ENCODE measurements at regions not wholly inside any gene's neighbourhood (a gene's known extent, or its start where the extent isn't known, plus 50 kb on each side); places are given as distances from the start of the nearest gene placed in this dataset.
"Not testable (repeated sequence)": the region's sequence is repeated elsewhere in the genome, so short reads cannot be mapped to it uniquely, and the experiment has no call there.

GRCh38 chr6:155670655-155671054, 215.0 kb upstream of the NOX3 start:
- no peak for DNase-seq (ENCODE audit: low spot score)

DNA sequence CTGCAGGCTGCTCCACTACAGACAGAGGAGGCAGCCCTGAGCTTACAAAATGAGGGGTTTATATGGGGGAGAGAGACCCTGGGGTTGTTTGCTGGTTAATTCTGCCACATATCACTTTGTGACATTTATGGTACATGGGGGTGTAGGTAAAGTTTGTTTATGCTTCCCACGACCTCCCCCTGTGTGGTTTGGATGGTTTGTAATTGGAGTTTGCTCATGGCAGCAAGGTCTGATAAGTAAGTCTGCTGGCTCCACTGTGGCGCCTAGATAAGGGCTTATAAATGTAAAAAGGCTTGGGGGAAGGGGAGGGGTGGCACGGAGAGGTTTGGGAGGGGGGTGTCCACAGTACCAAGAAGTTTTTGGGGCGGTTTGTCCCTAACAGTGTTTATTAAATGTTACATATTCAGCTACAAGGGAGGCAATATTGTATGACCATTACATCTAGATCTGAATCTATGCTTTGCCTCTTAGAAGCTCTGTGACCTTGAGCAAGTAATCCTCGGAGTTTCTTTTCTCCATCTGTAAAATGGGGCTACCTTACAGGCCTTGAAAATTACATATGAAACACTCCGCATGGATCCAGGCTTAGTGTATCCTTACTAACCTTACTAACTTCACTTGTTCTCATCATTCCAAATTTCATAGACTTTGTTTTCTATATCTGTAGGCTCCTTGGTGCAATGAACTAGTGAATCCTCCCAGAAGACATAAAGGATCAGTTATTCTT, 204.8 kb upstream of the NOX3 start:
- no peak for DNase-seq (ENCODE audit: low spot score)

- DNase-seq (ENCODE audit: low spot score) = no peak
These were observed 200.4 kb upstream of the NOX3 start for GRCh38 chr6:155656024-155656423.

DNA sequence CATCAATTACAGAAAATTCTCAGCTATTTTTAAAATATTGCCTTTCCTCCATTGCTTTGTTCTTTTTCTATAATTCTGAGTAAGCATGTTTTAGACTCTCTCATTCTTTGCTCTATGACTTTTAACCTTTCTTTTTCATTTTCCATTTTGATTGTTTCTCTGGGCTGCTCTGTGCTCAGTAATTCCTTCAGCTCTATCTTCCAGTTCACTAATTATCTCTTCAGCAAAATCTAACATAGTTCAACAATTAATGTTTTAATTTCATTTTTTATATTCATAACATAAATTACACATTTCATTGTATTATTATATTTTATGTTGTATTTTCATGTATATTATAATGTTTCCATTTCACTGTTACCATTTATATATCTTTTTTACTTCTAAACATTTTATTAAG, 198.8 kb upstream of the NOX3 start:
- DNase-seq (ENCODE audit: low spot score) = no peak

DNA sequence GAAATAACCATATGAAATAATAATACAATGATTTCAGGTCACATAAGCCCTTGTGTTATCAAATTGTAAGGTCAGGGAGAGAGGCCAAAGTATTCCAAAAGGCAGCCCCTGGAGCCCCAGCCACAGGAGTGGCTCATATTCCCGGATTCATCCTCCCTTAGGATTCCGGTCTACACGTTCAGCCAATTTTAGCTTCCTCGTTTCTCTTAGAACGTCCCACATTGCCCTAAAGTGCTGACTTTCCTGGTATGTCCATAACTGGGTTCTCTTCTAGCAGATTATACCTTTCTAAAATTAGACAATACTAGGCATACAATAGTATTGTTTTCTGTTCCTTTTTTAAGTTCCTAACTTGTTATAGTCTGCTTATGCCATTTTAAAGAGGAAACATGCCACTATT, 192.7 kb upstream of the NOX3 start:
- DNase-seq (ENCODE audit: low spot score) = no peak

DNA sequence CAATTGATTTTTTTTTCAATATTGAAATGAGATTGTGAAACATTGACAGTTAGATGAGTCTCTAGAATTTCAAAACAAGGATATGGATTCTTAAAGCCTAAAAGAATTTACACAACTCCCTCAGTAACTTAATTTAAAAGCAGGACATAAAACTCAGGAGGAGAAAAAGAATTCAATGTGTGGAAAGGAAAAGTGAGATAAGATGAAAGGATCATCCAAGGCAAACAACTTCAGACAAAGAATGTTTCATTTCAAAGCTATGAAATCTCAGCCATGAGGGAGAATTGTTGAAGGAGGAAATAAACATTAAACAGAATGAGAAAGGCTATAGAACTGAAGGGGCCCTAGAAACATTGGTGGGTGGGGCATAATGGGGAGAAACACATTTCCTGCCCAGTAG, 191.7 kb upstream of the NOX3 start:
- DNase-seq (ENCODE audit: low spot score) = no peak

DNA sequence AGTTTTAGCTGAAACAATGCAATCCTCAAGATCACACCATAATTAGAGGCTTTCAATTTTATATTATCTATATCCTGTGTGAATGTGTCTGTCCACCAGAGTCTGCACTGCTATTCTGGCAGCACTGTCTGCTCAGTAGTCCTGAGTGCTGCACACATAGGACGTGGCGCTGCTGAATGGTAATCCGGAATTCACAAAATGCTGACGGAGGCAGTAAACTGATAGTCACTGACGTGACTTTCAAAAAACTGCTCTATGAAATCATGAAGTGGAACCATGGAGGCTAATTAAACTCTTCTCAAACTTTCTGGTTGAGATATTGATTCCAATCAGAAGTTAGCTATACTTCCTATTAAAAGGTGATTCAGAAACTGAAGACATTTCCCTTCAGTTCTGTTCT, 190.8 kb upstream of the NOX3 start:
- DNase-seq (ENCODE audit: low spot score) = no peak

DNA sequence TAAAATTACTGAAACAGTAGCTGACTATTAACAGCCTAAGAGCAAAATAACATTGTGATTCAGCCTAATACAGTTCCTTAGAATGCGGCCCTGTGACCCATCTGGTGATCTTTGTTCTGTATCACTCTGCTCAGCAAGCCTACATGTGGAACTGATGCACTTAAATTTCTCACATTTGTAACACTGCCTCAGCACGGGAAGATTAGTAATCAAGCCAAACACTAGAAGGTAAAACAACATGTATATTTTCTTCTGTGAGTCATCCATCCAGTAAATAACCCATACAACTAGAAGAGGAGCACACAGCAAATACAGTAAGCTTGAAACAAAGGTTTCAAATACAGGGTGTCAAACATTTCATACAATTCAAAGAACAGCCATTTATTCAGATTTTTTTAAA, 189.7 kb upstream of the NOX3 start:
- DNase-seq (ENCODE audit: low spot score) = no peak

DNA sequence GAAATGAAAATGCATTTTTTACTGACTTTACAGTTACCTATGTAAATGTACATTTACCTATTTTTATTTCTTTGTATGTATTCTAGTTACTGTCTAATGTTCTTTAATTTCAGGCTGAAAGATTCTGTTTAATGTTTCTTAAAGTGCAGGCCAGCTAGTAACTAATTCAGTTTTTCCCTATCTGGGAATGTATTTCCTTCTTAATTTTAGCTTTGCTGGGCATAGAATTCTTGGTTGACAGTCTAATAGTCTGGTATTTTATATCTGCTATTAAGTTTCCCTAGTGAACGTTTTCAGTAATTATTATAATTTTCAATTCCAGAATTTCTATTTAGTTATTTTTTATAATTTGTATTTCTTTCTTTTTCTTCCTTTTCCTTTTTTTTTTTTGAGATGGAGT, 186.0 kb upstream of the NOX3 start:
- DNase-seq (ENCODE audit: low spot score) = no peak

DNA sequence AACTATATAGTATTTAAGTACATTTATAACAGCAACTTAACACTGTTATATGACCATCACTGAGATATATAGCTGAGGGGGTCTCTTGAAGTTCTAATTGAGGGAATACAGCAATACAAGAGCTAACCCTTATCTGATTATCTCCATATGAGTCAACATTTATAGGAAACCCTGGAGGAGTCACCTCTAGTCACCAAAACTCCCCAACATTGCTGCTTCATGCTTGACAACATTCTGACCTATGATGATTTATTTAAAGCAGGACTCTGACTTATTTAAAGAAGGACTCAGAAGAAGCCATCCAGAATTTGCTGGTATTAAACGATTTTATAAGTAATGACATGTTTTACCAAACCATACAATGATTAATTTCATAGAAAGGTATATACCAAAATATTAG, 182.6 kb upstream of the NOX3 start:
- DNase-seq (ENCODE audit: low spot score) = no peak

DNA sequence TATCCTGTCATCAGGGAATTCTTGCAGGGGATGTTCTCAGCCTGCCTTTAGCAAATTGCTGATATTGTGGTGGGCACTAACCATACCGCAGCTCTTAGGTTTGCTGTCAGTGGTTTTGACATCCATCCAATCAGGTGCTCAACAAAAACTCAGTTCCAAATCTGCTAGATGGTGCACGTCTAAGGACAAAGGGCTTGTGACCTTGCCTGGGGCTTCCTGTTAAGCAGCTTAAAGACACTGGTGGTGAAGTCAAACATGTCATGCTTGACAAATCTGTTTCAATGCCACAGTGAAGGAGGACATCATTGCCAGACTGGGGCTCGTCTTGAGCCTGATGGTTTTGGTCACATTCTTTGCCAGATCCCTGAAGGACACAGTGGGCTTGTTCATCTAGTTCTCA, 179.8 kb upstream of the NOX3 start:
- DNase-seq (ENCODE audit: low spot score) = no peak

GRCh38 chr6:155630085-155630484, 174.4 kb upstream of the NOX3 start:
- DNase-seq (ENCODE audit: low spot score) = no peak

GRCh38 chr6:155629652-155630051, 174.0 kb upstream of the NOX3 start:
- no peak for DNase-seq (ENCODE audit: low spot score)

- no peak for DNase-seq (ENCODE audit: low spot score)
These were observed 172.7 kb upstream of the NOX3 start for GRCh38 chr6:155628306-155628705.

GRCh38 chr6:155627722-155628212, 172.1 kb upstream of the NOX3 start:
- DNase-seq (ENCODE audit: low spot score) = not testable (repeated sequence)

GRCh38 chr6:155623450-155624178, 168.0 kb upstream of the NOX3 start:
- DNase-seq (ENCODE audit: low spot score) = no peak

- no peak for DNase-seq (ENCODE audit: low spot score)
These were observed 159.0 kb upstream of the NOX3 start for GRCh38 chr6:155614606-155615005.

GRCh38 chr6:155611742-155612141, 156.1 kb upstream of the NOX3 start:
- no peak for DNase-seq (ENCODE audit: low spot score)

DNA sequence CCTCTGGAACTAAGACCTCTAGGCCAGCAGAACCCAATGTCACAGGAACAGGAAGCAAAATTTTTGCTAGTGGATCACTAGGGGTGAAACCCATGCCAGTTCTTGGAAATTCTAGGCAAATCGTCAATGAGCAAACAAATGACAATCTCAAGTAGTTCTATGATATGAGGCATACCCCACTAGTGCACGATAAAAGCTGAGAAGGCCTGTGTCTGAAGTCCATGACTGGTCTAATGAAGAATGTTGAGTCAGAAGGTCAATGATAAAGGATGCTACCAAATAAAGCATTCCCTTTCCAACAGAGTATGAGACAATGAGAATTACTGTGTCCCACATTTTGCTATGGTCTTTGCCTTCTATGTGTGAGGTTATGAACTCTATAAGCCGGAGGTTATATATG, 149.4 kb upstream of the NOX3 start:
- no peak for DNase-seq (ENCODE audit: low spot score)

DNA sequence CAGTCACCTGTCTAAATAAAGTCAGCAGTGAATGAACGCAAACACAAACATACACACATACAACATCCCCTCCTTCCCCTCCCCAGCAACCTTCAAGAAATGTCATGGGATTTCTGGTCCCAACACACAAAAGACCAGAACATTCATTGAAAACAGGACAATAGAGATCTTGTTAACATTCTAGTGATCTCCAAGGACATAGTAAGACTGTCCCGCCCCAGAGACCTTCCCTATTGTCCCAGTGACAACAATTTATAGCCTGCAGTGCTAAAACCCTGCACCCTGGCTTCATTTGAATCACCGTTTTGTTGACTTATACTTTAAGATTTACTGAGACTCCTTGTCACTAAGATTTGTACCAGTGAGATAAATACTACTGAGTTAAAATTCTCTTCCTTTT, 143.9 kb upstream of the NOX3 start:
- DNase-seq (ENCODE audit: low spot score) = no peak

GRCh38 chr6:155599160-155599559, 143.5 kb upstream of the NOX3 start:
- DNase-seq (ENCODE audit: low spot score) = no peak

GRCh38 chr6:155595284-155595683, 139.6 kb upstream of the NOX3 start:
- DNase-seq (ENCODE audit: low spot score) = no peak

DNA sequence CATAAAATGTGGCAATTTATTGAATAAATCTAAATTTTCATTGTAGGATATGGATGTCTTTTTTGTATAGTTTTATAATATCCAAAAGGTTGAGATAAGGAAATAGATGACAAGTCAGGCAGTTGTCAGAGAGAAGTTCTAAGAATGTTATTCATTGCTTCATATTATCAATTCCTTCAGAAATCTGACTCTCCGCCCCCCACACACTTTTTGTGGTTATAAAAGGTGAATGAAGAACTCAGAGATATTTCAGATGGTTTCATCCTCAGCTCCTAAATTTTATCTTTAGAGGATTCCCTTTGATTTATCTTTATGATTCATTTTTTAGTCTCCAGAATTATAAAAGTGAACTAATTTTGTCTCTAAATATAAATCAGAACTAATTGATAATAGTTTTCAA, 136.1 kb upstream of the NOX3 start:
- DNase-seq (ENCODE audit: low spot score) = no peak

- DNase-seq (ENCODE audit: low spot score) = no peak
These were observed 133.6 kb upstream of the NOX3 start for GRCh38 chr6:155589190-155589589.
